CD14-positive monocyte (primary cell): ENCODE measurements at regions not wholly inside any gene's neighbourhood (a gene's known extent, or its start where the extent isn't known, plus 50 kb on each side); places are given as distances from the start of the nearest gene placed in this dataset.

Experiments used
- DNase-seq, 3 donors: peaks; one replicate each; pipeline ENCODE4 v3.0.0-alpha.2; 2011 to 2022
- H2AFZ ChIP-seq: 2 replicates; pipeline ENCODE4 v1.6.0; 2012; ENCODE audit warnings: mild to moderate bottlenecking, low read depth, low read length, inconsistent platforms; ENCODE audit not compliant: insufficient read depth, poor library complexity, severe bottlenecking
- H3K27ac ChIP-seq, 2 donors: 1 replicate in 1 of 2; 2 replicates in 1 of 2; pipeline ENCODE4 v1.5.1; 2012 to 2013; ENCODE audit warnings: low read length in 2 of 2, control low read depth in 1 of 2, inconsistent platforms in 1 of 2, low read depth in 1 of 2, mild to moderate bottlenecking in 1 of 2
- H3K27me3 ChIP-seq, 2 donors: one replicate each; pipeline versions ENCODE4 v1.6.0 to v1.6.1; 2011 to 2013; ENCODE audit warnings: low read length in 2 of 2; ENCODE audit not compliant: control insufficient read depth in 2 of 2, insufficient read depth in 2 of 2
- H3K36me3 ChIP-seq, 2 donors: replicated peaks in 1 of 2; 1 replicate in 1 of 2; 2 replicates in 1 of 2; pipeline versions ENCODE4 v1.5.1 to v1.6.1; 2012 to 2013; ENCODE audit warnings: low read length in 2 of 2, control low read depth in 1 of 2, inconsistent platforms in 1 of 2, mild to moderate bottlenecking in 1 of 2; ENCODE audit not compliant: insufficient read depth in 2 of 2, control insufficient read depth in 1 of 2
- H3K4me1 ChIP-seq, 2 donors: 1 replicate in 1 of 2; 2 replicates in 1 of 2; pipeline versions ENCODE4 v1.5.1 to v1.6.1; 2012 to 2013; ENCODE audit warnings: low read length in 2 of 2, control low read depth in 1 of 2, inconsistent platforms in 1 of 2, mild to moderate bottlenecking in 1 of 2, moderate library complexity in 1 of 2; ENCODE audit not compliant: insufficient read depth in 2 of 2, control insufficient read depth in 1 of 2
- H3K4me2 ChIP-seq: replicated peaks from 2 replicates; pipeline ENCODE3; 2012; ENCODE audit warnings: low read length, moderate library complexity, mild to moderate bottlenecking; ENCODE audit not compliant: poor library complexity, severe bottlenecking; ENCODE audit errors: extremely low read depth
- H3K4me3 ChIP-seq, 3 experiments: fragments of 200-600 bp in 1 of 3; sonication (generic) in 1 of 3; replicated peaks in 1 of 3; 1 replicate in 2 of 3; 2 replicates in 1 of 3; pipeline ENCODE4 v1.5.1; 2011 to 2013; ENCODE audit warnings: low read length in 3 of 3, mild to moderate bottlenecking in 3 of 3, control low read depth in 2 of 3, low read depth in 2 of 3, inconsistent platforms in 1 of 3, moderate library complexity in 1 of 3
- H3K79me2 ChIP-seq: 2 replicates; pipeline ENCODE4 v1.6.0; 2012; ENCODE audit warnings: mild to moderate bottlenecking, control low read depth, inconsistent platforms, low read length, moderate library complexity; ENCODE audit not compliant: insufficient read depth
- H3K9ac ChIP-seq: 2 replicates; pipeline ENCODE4 v1.6.0; 2017; ENCODE audit warnings: low read length, mild to moderate bottlenecking; ENCODE audit not compliant: insufficient read depth, poor library complexity, severe bottlenecking
- H3K9me3 ChIP-seq, 2 donors: replicated peaks in 1 of 2; 1 replicate in 1 of 2; 2 replicates in 1 of 2; pipeline versions ENCODE4 v1.5.1 to v1.6.1; 2012 to 2013; ENCODE audit warnings: low read length in 2 of 2, control low read depth in 1 of 2; ENCODE audit not compliant: control insufficient read depth in 1 of 2, insufficient read depth in 1 of 2
- H4K20me1 ChIP-seq: 2 replicates; pipeline ENCODE4 v1.6.0; 2012; ENCODE audit warnings: mild to moderate bottlenecking, low read length, control low read depth, moderate library complexity; ENCODE audit not compliant: insufficient read depth
- H3K27ac Mint-ChIP-seq, 7 donors: one replicate each; pipeline ENCODE4 v1.8.0; 2020; ENCODE audit warnings: mild to moderate bottlenecking in 7 of 7, mixed read lengths in 7 of 7, moderate library complexity in 6 of 7, inconsistent platforms in 2 of 7
- H3K27me3 Mint-ChIP-seq, 3 donors: one replicate each; pipeline ENCODE4 v1.8.0; 2021 to 2022; ENCODE audit warnings: low read depth in 3 of 3, mild to moderate bottlenecking in 3 of 3, mixed read lengths in 3 of 3, moderate library complexity in 3 of 3, inconsistent platforms in 1 of 3
- H3K36me3 Mint-ChIP-seq, 2 donors: one replicate each; pipeline ENCODE4 v1.8.0; 2020; ENCODE audit warnings: mixed read lengths in 2 of 2, inconsistent platforms in 1 of 2, mild to moderate bottlenecking in 1 of 2
- H3K4me1 Mint-ChIP-seq: one replicate; pipeline ENCODE4 v1.8.0; 2020; ENCODE audit warnings: mild to moderate bottlenecking, mixed read lengths
- H3K4me3 Mint-ChIP-seq, 2 donors: one replicate each; pipeline ENCODE4 v1.8.0; 2020; ENCODE audit warnings: mild to moderate bottlenecking in 2 of 2, mixed read lengths in 2 of 2, moderate library complexity in 1 of 2
- H3K9me3 Mint-ChIP-seq, 7 donors: one replicate each; pipeline ENCODE4 v1.8.0; 2020 to 2022; ENCODE audit warnings: mixed read lengths in 7 of 7, mild to moderate bottlenecking in 6 of 7, moderate library complexity in 6 of 7, inconsistent platforms in 2 of 7
- CTCF ChIP-seq: fragments of 200-600 bp; IDR thresholded peaks from one replicate; pipeline ENCODE4 v1.8.0; 2022; ENCODE audit warnings: antibody characterized with exemption, mild to moderate bottlenecking
- WGBS: methylation state at CpG from one replicate; pipeline ENCODE4 v1.1.5; 2013; ENCODE audit warnings: missing lambda C conversion rate; ENCODE audit not compliant: insufficient coverage; 5-methylcytosine and 5-hydroxymethylcytosine counted together
- intact Hi-C, 2 donors: fragments of 100-400 bp; cut with micrococcal nuclease; formaldehyde crosslinking; loops; one replicate each; pipeline versions ENCODE4 v1.15.0 to v1.15.1; 2023

GRCh38 chr17:69906306-69906705, 168.7 kb upstream of the KCNJ16 start:
- Mint-ChIP-seq H3K4me3 (no peak overlapping the region), H3K27ac (no peak overlapping the region), H3K4me1 (no peaks in the 10 kb centered on the region), H3K27me3 (peaks cover 0 to 2% (median 0%) of the 10 kb centered on the region in 3 donors), H3K36me3 (no peaks in the 10 kb centered on the region), H3K9me3 (peaks cover 0 to 8% (median 5%) of the 10 kb centered on the region in 7 donors)
- Histone ChIP-seq H3K9ac (no peak overlapping the region), H3K4me1 (no peaks in the 10 kb centered on the region), H3K9me3 (no peaks in the 10 kb centered on the region), H3K36me3 (no peaks in the 10 kb centered on the region), H3K4me3 (no peak overlapping the region), H3K27ac (no peak overlapping the region), H3K79me2 (no peaks in the 10 kb centered on the region), H2AFZ (no peak overlapping the region), H3K27me3 (no peaks in the 10 kb centered on the region), H3K4me2 (no peak overlapping the region), H4K20me1 (no peaks in the 10 kb centered on the region)
- no CpG with 5 or more reads among the region's 4 CpGs for WGBS
- intact Hi-C loops, result no loop called here
- no peak for TF ChIP-seq CTCF
- no peak for DNase-seq

- DNase-seq, result no peak
- H3K27me3 Mint-ChIP-seq, result peaks cover 0 to 2% (median 0%) of the 10 kb centered on the region in 3 donors
- H3K36me3 ChIP-seq, result no peaks in the 10 kb centered on the region
- no peak overlapping the region for H3K4me3 ChIP-seq
- H3K27ac Mint-ChIP-seq, result no peak overlapping the region
- no peaks in the 10 kb centered on the region for H3K27me3 ChIP-seq
- no peak overlapping the region for H3K4me3 Mint-ChIP-seq
- intact Hi-C loops, result no loop called here
- H3K9me3 Mint-ChIP-seq, result peaks cover 0 to 8% (median 4%) of the 10 kb centered on the region in 7 donors
- no peaks in the 10 kb centered on the region for H3K9me3 ChIP-seq
- no peak overlapping the region for H2AFZ ChIP-seq
- WGBS, result 100% methylated on average over 5 of the region's 11 CpGs
- no peak overlapping the region for H3K9ac ChIP-seq
- no peaks in the 10 kb centered on the region for H4K20me1 ChIP-seq
- H3K4me2 ChIP-seq, result no peak overlapping the region
- no peaks in the 10 kb centered on the region for H3K4me1 Mint-ChIP-seq
- TF ChIP-seq CTCF, result no peak
- no peaks in the 10 kb centered on the region for H3K4me1 ChIP-seq
- no peak overlapping the region for H3K27ac ChIP-seq
- H3K79me2 ChIP-seq, result no peaks in the 10 kb centered on the region
- no peaks in the 10 kb centered on the region for H3K36me3 Mint-ChIP-seq
Measured at GRCh38 chr17:69907132-69907847, 167.7 kb upstream of the KCNJ16 start.
